ENCODE measurements at regions not wholly inside any gene's neighbourhood (a gene's known extent, or its start where the extent isn't known, plus 50 kb on each side); places are given as distances from the start of the nearest gene placed in this dataset.

- DNase-seq, result no peak
- no peak overlapping the region for H3K27ac Mint-ChIP-seq
- POLR2A ChIA-PET, result no interaction called here
Measured at GRCh38 chr6:125451750-125452149, 150.0 kb upstream of the HDDC2 start.

GRCh38 chr6:125453516-125453915 is 151.7 kb upstream of the HDDC2 start:
- Mint-ChIP-seq H3K9me3 (ENCODE audit: insufficient read depth) (peaks cover 2% of the 10 kb centered on the region), H3K27me3 (no peaks in the 10 kb centered on the region), H3K4me1 (no peaks in the 10 kb centered on the region), H3K4me3 (no peak overlapping the region), H3K27ac (no peak overlapping the region)
- ATAC-seq (ENCODE audit: low read depth) (no peak), DNase-seq (no peak)
- H4K20me1 ChIP-seq (ENCODE audit: control insufficient read depth, insufficient read depth, low read length, poor library complexity, severe bottlenecking), result no peaks in the 10 kb centered on the region
- H3K4me3 ChIP-seq (ENCODE audit: control extremely low read depth in 1 of 5, extremely low read depth in 1 of 5, insufficient read depth in 1 of 5, low read depth in 2 of 5, low read length in 4 of 5), result no peak overlapping the region
- 39% methylated on average over 2 of the region's 4 CpGs for WGBS (ENCODE audit: insufficient coverage)
- H3K27me3 ChIP-seq (replicated peaks in 1 of 4; ENCODE audit: control extremely low read depth in 1 of 4, control insufficient read depth in 3 of 4, insufficient read depth in 4 of 4, low read length in 3 of 4), result no peaks in the 10 kb centered on the region
- no peak overlapping the region for H3K27ac ChIP-seq (ENCODE audit: low read length in 2 of 2)
- POLR2A ChIA-PET, result no interaction called here
- H3K4me2 ChIP-seq (replicated peaks; ENCODE audit: low read depth, low read length, poor library complexity, severe bottlenecking), result no peak overlapping the region
- H3K9me3 ChIP-seq (ENCODE audit: control extremely low read depth in 1 of 3, control insufficient read depth in 2 of 3, insufficient read depth in 1 of 3, low read length in 2 of 3), result peaks cover 1 to 26% (median 17%) of the 10 kb centered on the region in 3 donors
- H3K4me1 ChIP-seq (ENCODE audit: control insufficient read depth in 2 of 2, insufficient read depth in 2 of 2, low read length in 2 of 2), result no peaks in the 10 kb centered on the region
- intact Hi-C loops (cut with micrococcal nuclease), result no loop called here
- TF ChIP-seq EZH2 (IDR thresholded peaks at IDR 0.05; ENCODE audit: borderline replicate concordance, insufficient read depth, low read depth, low read length, poor library complexity, severe bottlenecking) (no peak), CTCF (IDR thresholded peaks at IDR 0.05) (no peak)
- CTCF ChIA-PET, result no interaction called here
- H3K36me3 ChIP-seq (replicated peaks in 1 of 2; ENCODE audit: control extremely low read depth in 1 of 2, control insufficient read depth in 1 of 2, extremely low read depth in 1 of 2, insufficient read depth in 2 of 2, low read length in 1 of 2), result no peaks in the 10 kb centered on the region
- no peak overlapping the region for H2AFZ ChIP-seq (ENCODE audit: insufficient read depth, low read depth, low read length, poor library complexity, severe bottlenecking)
- H3K9ac ChIP-seq (ENCODE audit: low read length), result no peak overlapping the region
- H3K79me2 ChIP-seq (ENCODE audit: control insufficient read depth, insufficient read depth, low read length), result no peaks in the 10 kb centered on the region

More at GRCh38 chr6:125451750-125452149, 150.0 kb upstream of the HDDC2 start:
- H3K4me1 ChIP-seq (ENCODE audit: control insufficient read depth in 2 of 2, insufficient read depth in 2 of 2, low read length in 2 of 2), result no peaks in the 10 kb centered on the region
- H3K9me3 ChIP-seq (ENCODE audit: control extremely low read depth in 1 of 3, control insufficient read depth in 2 of 3, insufficient read depth in 1 of 3, low read length in 2 of 3), result peaks cover 0 to 20% (median 17%) of the 10 kb centered on the region in 3 donors
- no peak for ATAC-seq (ENCODE audit: low read depth)
- H3K27me3 ChIP-seq (replicated peaks in 1 of 4; ENCODE audit: control extremely low read depth in 1 of 4, control insufficient read depth in 3 of 4, insufficient read depth in 4 of 4, low read length in 3 of 4), result no peaks in the 10 kb centered on the region
- intact Hi-C loops (cut with micrococcal nuclease), result no loop called here
- no peaks in the 10 kb centered on the region for H4K20me1 ChIP-seq (ENCODE audit: control insufficient read depth, insufficient read depth, low read length, poor library complexity, severe bottlenecking)
- H3K27ac ChIP-seq (ENCODE audit: low read length in 2 of 2), result no peak overlapping the region
- Mint-ChIP-seq H3K4me1 (no peaks in the 10 kb centered on the region), H3K9me3 (ENCODE audit: insufficient read depth) (no peaks in the 10 kb centered on the region), H3K4me3 (no peak overlapping the region), H3K27me3 (no peaks in the 10 kb centered on the region)
- no peaks in the 10 kb centered on the region for H3K79me2 ChIP-seq (ENCODE audit: control insufficient read depth, insufficient read depth, low read length)
- H2AFZ ChIP-seq (ENCODE audit: insufficient read depth, low read depth, low read length, poor library complexity, severe bottlenecking), result no peak overlapping the region
- no CpG with 5 or more reads among the region's 2 CpGs for WGBS (ENCODE audit: insufficient coverage)
- CTCF ChIA-PET, result no interaction called here
- no peak overlapping the region for H3K4me2 ChIP-seq (replicated peaks; ENCODE audit: low read depth, low read length, poor library complexity, severe bottlenecking)
- TF ChIP-seq CTCF (IDR thresholded peaks at IDR 0.05) (no peak), EZH2 (IDR thresholded peaks at IDR 0.05; ENCODE audit: borderline replicate concordance, insufficient read depth, low read depth, low read length, poor library complexity, severe bottlenecking) (no peak)
- no peak overlapping the region for H3K4me3 ChIP-seq (ENCODE audit: control extremely low read depth in 1 of 5, extremely low read depth in 1 of 5, insufficient read depth in 1 of 5, low read depth in 2 of 5, low read length in 4 of 5)
- H3K9ac ChIP-seq (ENCODE audit: low read length), result no peak overlapping the region
- no peaks in the 10 kb centered on the region for H3K36me3 ChIP-seq (replicated peaks in 1 of 2; ENCODE audit: control extremely low read depth in 1 of 2, control insufficient read depth in 1 of 2, extremely low read depth in 1 of 2, insufficient read depth in 2 of 2, low read length in 1 of 2)
